ENCODE measurements at regions not wholly inside any gene's neighbourhood (a gene's known extent, or its start where the extent isn't known, plus 50 kb on each side); places are given as distances from the start of the nearest gene placed in this dataset.
"Not testable (repeated sequence)": the region's sequence is repeated elsewhere in the genome, so short reads cannot be mapped to it uniquely, and the experiment has no call there.

DNA sequence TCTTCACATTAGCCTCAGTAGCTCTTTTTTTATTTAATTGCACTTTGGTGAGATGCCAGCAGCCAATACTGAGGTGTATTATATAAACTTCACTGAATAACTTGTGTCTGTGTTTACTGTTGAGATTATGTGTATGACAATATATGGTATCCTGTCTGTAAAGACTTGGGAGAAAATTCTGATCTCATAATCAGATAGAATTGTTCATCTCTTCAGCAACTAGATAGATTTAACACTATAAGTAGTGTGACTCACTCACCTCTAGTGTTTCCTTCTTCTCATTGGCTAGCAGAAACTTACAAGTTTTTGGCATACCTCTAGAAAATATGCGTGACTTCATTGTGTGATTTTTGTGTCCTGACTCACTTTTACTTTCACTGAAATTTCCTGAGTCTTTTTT is 67.6 kb upstream of the TGFBR2 start:
- H3K9me3 ChIP-seq (ENCODE audit: control insufficient read depth in 2 of 3, insufficient read depth in 1 of 3, low read length in 3 of 3), result no peaks in the 10 kb centered on the region
- H3K9ac ChIP-seq (ENCODE audit: low read length in 3 of 3), result no peak overlapping the region
- H3K36me3 ChIP-seq (ENCODE audit: control insufficient read depth in 2 of 3, insufficient read depth in 3 of 3, low read length in 3 of 3), result no peaks in the 10 kb centered on the region
- intact Hi-C loops (cut with DNase I), result no loop called here
- no peak overlapping the region for H3K27ac ChIP-seq (ENCODE audit: low read depth in 2 of 2, low read length in 2 of 2)
- H3K4me1 ChIP-seq (ENCODE audit: control insufficient read depth in 2 of 3, insufficient read depth in 2 of 3, low read depth in 1 of 3, low read length in 3 of 3), result no peaks in the 10 kb centered on the region
- FAIRE-seq, result no peak
- no peaks in the 10 kb centered on the region for H3K27me3 ChIP-seq (ENCODE audit: control insufficient read depth, insufficient read depth, low read length)
- H3K4me3 ChIP-seq (ENCODE audit: low read length in 3 of 3), result no peak overlapping the region
- TF ChIP-seq, protein P1, sequence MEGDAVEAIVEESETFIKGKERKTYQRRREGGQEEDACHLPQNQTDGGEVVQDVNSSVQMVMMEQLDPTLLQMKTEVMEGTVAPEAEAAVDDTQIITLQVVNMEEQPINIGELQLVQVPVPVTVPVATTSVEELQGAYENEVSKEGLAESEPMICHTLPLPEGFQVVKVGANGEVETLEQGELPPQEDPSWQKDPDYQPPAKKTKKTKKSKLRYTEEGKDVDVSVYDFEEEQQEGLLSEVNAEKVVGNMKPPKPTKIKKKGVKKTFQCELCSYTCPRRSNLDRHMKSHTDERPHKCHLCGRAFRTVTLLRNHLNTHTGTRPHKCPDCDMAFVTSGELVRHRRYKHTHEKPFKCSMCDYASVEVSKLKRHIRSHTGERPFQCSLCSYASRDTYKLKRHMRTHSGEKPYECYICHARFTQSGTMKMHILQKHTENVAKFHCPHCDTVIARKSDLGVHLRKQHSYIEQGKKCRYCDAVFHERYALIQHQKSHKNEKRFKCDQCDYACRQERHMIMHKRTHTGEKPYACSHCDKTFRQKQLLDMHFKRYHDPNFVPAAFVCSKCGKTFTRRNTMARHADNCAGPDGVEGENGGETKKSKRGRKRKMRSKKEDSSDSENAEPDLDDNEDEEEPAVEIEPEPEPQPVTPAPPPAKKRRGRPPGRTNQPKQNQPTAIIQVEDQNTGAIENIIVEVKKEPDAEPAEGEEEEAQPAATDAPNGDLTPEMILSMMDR (IDR thresholded peaks at IDR 0.05; ENCODE audit: borderline replicate concordance, extremely low read depth, insufficient read depth), result no peak
- DNase-seq, result no peak

DNA sequence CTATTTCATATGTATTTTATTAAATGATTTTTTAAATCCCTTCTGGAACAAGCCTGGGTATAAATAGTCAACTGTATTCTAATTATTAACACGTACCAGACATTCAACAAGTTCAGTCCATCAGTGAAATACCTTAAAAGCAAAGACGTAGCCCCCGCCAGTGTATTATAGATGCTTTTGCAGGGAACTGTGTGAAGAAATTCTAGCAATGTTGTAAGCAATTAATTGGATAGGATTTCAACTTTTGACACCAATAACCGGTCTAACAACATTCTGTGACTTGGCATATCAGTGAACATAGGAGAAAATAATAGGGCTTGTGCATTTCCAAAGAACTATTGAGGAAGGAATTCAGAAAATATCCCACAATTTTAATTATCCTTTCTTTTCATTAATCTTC is 67.2 kb upstream of the TGFBR2 start:
- DNase-seq (peak in 2 of 5 donors; percentile 72 to 80), FAIRE-seq (no peak)
- TF ChIP-seq, protein P1 (IDR thresholded peaks at IDR 0.05; ENCODE audit: borderline replicate concordance, extremely low read depth, insufficient read depth), result no peak
- H3K27me3 ChIP-seq (ENCODE audit: control insufficient read depth, insufficient read depth, low read length), result no peaks in the 10 kb centered on the region
- H3K36me3 ChIP-seq (ENCODE audit: control insufficient read depth in 2 of 3, insufficient read depth in 3 of 3, low read length in 3 of 3), result no peaks in the 10 kb centered on the region
- no peak overlapping the region for H3K27ac ChIP-seq (ENCODE audit: low read depth in 2 of 2, low read length in 2 of 2)
- H3K9ac ChIP-seq (ENCODE audit: low read length in 3 of 3), result no peak overlapping the region
- intact Hi-C loops (cut with DNase I), result no loop called here
- H3K9me3 ChIP-seq (ENCODE audit: control insufficient read depth in 2 of 3, insufficient read depth in 1 of 3, low read length in 3 of 3), result no peaks in the 10 kb centered on the region
- H3K4me1 ChIP-seq (ENCODE audit: control insufficient read depth in 2 of 3, insufficient read depth in 2 of 3, low read depth in 1 of 3, low read length in 3 of 3), result no peaks in the 10 kb centered on the region
- no peak overlapping the region for H3K4me3 ChIP-seq (ENCODE audit: low read length in 3 of 3)

DNA sequence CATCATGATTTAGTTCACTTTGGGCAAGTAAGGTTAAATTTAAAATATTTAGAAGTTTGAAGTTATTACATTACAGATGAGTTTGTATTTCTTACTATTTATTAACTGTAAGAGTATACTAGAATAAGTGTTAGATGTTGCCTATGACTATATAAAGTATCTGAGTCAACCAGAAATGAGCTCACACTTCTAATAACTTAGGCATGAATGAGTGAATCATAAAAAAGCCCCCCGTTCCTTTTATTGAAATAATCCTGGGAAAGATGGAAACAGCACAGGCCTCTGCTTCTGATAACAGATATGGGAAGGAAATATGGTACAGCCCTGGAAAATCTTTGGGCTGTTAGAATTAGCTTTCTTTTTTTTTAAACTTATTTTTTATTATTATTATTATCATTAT is 66.6 kb upstream of the TGFBR2 start:
- intact Hi-C loops (cut with DNase I), result no loop called here
- no peak for FAIRE-seq
- H3K27ac ChIP-seq (ENCODE audit: low read depth in 2 of 2, low read length in 2 of 2), result no peak overlapping the region
- H3K9ac ChIP-seq (ENCODE audit: low read length in 3 of 3), result no peak overlapping the region
- H3K27me3 ChIP-seq (ENCODE audit: control insufficient read depth, insufficient read depth, low read length), result no peaks in the 10 kb centered on the region
- H3K4me1 ChIP-seq (ENCODE audit: control insufficient read depth in 2 of 3, insufficient read depth in 2 of 3, low read depth in 1 of 3, low read length in 3 of 3), result no peaks in the 10 kb centered on the region
- TF ChIP-seq, protein P1 (IDR thresholded peaks at IDR 0.05; ENCODE audit: borderline replicate concordance, extremely low read depth, insufficient read depth), result no peak
- no peak overlapping the region for H3K4me3 ChIP-seq (ENCODE audit: low read length in 3 of 3)
- DNase-seq, result no peak
- H3K9me3 ChIP-seq (ENCODE audit: control insufficient read depth in 2 of 3, insufficient read depth in 1 of 3, low read length in 3 of 3), result no peaks in the 10 kb centered on the region
- no peaks in the 10 kb centered on the region for H3K36me3 ChIP-seq (ENCODE audit: control insufficient read depth in 2 of 3, insufficient read depth in 3 of 3, low read length in 3 of 3)

DNA sequence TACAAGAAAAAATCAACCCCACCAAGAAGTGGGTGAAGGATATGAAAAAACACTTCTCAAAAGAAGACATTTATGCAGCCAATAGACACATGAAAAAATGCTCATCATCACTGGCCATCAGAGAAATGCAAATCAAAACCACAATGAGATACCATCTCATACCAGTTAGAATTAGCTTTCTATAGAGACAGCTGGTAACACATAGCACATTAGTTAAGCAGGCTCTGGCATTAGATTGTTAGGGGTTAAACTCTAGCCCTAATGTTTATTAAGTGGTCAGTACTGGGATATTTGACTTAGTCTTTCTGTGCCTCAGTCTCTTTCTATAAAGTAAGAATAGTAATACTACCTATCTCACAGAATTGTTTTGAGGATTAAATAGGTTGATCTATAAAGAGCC is 65.2 kb upstream of the TGFBR2 start:
- DNase-seq; H3K4me3 ChIP-seq (ENCODE audit: low read length in 3 of 3); H3K4me1 ChIP-seq (ENCODE audit: control insufficient read depth in 2 of 3, insufficient read depth in 2 of 3, low read depth in 1 of 3, low read length in 3 of 3); H3K36me3 ChIP-seq (ENCODE audit: control insufficient read depth in 2 of 3, insufficient read depth in 3 of 3, low read length in 3 of 3); intact Hi-C loops (cut with DNase I); H3K27me3 ChIP-seq (ENCODE audit: control insufficient read depth, insufficient read depth, low read length); H3K9me3 ChIP-seq (ENCODE audit: control insufficient read depth in 2 of 3, insufficient read depth in 1 of 3, low read length in 3 of 3); H3K27ac ChIP-seq (ENCODE audit: low read depth in 2 of 2, low read length in 2 of 2); FAIRE-seq; H3K9ac ChIP-seq (ENCODE audit: low read length in 3 of 3): not testable (repeated sequence)
